OCI-LY7 (cell line): ENCODE measurements at regions not wholly inside any gene's neighbourhood (a gene's known extent, or its start where the extent isn't known, plus 50 kb on each side); places are given as distances from the start of the nearest gene placed in this dataset.

ENCODE experiments used
- EZH2phosphoT487 ChIP-seq: fragments of 200-600 bp; sonication (generic); IDR thresholded peaks from 2 replicates; pipeline ENCODE4 v1.6.1; 2018; ENCODE audit warnings: low read depth, borderline replicate concordance, mild to moderate bottlenecking, mixed run types, antibody characterized with exemption, low read length, moderate library complexity, mixed read lengths
- TF ChIP-seq, protein P1 (sequence below): fragments of 200-600 bp; sonication (generic); conservative IDR thresholded peaks from 2 replicates; pipeline ENCODE4 v1.5.1; 2014; ENCODE audit warnings: mild to moderate bottlenecking, antibody characterized with exemption, low read length, moderate library complexity, mixed read lengths

DNA sequence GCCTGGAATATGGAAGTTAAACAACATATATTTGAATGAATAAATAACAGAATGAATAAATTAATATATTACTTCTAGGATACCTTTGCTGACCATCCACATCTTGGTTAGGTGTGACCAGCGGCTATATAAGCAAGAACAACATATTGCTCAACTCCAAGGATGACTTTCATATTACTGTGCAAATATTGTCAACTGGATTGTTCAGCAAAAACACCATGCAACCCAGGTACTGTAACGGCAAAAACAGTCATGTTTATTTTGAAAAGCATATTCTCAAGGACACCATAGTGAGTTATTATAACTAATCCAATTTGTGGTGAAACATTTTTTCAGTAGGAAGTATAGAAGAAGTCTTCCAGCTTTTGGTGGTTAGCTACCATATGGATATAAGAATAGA lies 907.9 kb downstream of the IGSF11 start:
- TF ChIP-seq, protein P1, sequence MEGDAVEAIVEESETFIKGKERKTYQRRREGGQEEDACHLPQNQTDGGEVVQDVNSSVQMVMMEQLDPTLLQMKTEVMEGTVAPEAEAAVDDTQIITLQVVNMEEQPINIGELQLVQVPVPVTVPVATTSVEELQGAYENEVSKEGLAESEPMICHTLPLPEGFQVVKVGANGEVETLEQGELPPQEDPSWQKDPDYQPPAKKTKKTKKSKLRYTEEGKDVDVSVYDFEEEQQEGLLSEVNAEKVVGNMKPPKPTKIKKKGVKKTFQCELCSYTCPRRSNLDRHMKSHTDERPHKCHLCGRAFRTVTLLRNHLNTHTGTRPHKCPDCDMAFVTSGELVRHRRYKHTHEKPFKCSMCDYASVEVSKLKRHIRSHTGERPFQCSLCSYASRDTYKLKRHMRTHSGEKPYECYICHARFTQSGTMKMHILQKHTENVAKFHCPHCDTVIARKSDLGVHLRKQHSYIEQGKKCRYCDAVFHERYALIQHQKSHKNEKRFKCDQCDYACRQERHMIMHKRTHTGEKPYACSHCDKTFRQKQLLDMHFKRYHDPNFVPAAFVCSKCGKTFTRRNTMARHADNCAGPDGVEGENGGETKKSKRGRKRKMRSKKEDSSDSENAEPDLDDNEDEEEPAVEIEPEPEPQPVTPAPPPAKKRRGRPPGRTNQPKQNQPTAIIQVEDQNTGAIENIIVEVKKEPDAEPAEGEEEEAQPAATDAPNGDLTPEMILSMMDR = no peak
- TF ChIP-seq EZH2phosphoT487 = no peak
